ENCODE measurements at regions not wholly inside any gene's neighbourhood (a gene's known extent, or its start where the extent isn't known, plus 50 kb on each side); places are given as distances from the start of the nearest gene placed in this dataset.

- Histone ChIP-seq H4K5ac (ENCODE audit: insufficient read length, low read depth, low read length) (no peak overlapping the region), H2BK120ac (ENCODE audit: low read depth, low read length, poor library complexity, severe bottlenecking) (no peak overlapping the region), H3K18ac (ENCODE audit: insufficient read length, low read depth, low read length) (no peak overlapping the region), H3T11ph (ENCODE audit: low read length) (no peak overlapping the region), H3K27ac (ENCODE audit: insufficient read length, low read depth, low read length) (no peak overlapping the region), H2BK5ac (ENCODE audit: insufficient read length, low read length) (no peak overlapping the region), H2AFZ (ENCODE audit: low read length) (no peak overlapping the region), H2AK5ac (ENCODE audit: insufficient read length, low read length) (no peak overlapping the region), H3K79me2 (ENCODE audit: insufficient read depth, low read length) (no peaks in the 10 kb centered on the region), H3K79me1 (ENCODE audit: insufficient read depth, low read depth, low read length, poor library complexity, severe bottlenecking) (no peaks in the 10 kb centered on the region), H2BK20ac (ENCODE audit: low read depth, low read length, poor library complexity, severe bottlenecking) (no peak overlapping the region), H3K56ac (ENCODE audit: insufficient read length, low read depth, low read length) (no peak overlapping the region), H3K9me3 (ENCODE audit: control insufficient read depth, low read depth, low read length) (no peaks in the 10 kb centered on the region), H3K4me1 (ENCODE audit: insufficient read depth, low read length) (peaks cover 2% of the 10 kb centered on the region; the same call in 1 of the 2 replicates), H4K91ac (ENCODE audit: insufficient read length, low read depth, low read length) (no peak overlapping the region), H3K14ac (ENCODE audit: insufficient read depth, low read length) (no peak overlapping the region), H3K23me2 (ENCODE audit: insufficient read length, low read depth, low read length, poor library complexity, severe bottlenecking) (no peaks in the 10 kb centered on the region), H3K4me2 (ENCODE audit: insufficient read depth, insufficient read length, low read length) (no peak overlapping the region), H3K4ac (ENCODE audit: low read depth, low read length) (no peak overlapping the region), H4K20me1 (ENCODE audit: control insufficient read depth, insufficient read depth, insufficient read length) (no peaks in the 10 kb centered on the region), H2BK15ac (ENCODE audit: low read depth, low read length) (no peak overlapping the region), H3K27me3 (ENCODE audit: insufficient read depth, low read length) (no peaks in the 10 kb centered on the region), H3K23ac (ENCODE audit: insufficient read length, low read depth, low read length) (no peak overlapping the region), H2BK12ac (ENCODE audit: insufficient read length, low read depth, low read length) (no peak overlapping the region), H4K8ac (replicated peaks; ENCODE audit: insufficient read length, low read depth, low read length) (no peak overlapping the region), H3K9ac (ENCODE audit: extremely low read depth, insufficient read length, low read length) (no peak overlapping the region)
- Mint-ChIP-seq H3K4me1 (peaks cover 14 to 21% of the 10 kb centered on the region in 2 experiments; a peak in 3 of 4 replicates), H3K9me3 (0 out of 5 replicates have a peak, but pooled peaks cover 0 to 2% of the 10 kb centered on the region in 2 experiments), H3K4me3 (no peak overlapping the region), H3K36me3 (ENCODE audit: insufficient read depth in 1 of 3, low read depth in 3 of 3) (no peaks in the 10 kb centered on the region), H3K27ac (peak overlapping the region in 1 of 3 experiments; percentile 55; a peak in 1 of 7 replicates), H3K27me3 (ENCODE audit: low read depth) (peaks cover 9% of the 10 kb centered on the region)
- DNase-seq = no peak
- WGBS (ENCODE audit: extremely low coverage, insufficient read length, low lambda C conversion rate) = no CpG with 5 or more reads among the region's 2 CpGs
- TF ChIP-seq CTCF (conservative IDR thresholded peaks at IDR 0.05) = no peak
Observed at GRCh38 chr6:91317247-91317835, 730.5 kb upstream of the MAP3K7 start.

Data from H9 (cell line).